PC-3 (cell line): ENCODE measurements at regions not wholly inside any gene's neighbourhood (a gene's known extent, or its start where the extent isn't known, plus 50 kb on each side); places are given as distances from the start of the nearest gene placed in this dataset.

Source experiments
- EZH2 ChIP-seq: fragments of 300-600 bp; sonication (generic); IDR thresholded peaks from one replicate; pipeline ENCODE4 v1.6.1; 2017; ENCODE audit warnings: antibody characterized with exemption, mild to moderate bottlenecking, low read length; ENCODE audit not compliant: unreplicated experiment
- EZH2phosphoT487 ChIP-seq: fragments of 300-600 bp; sonication (generic); IDR thresholded peaks from 2 replicates; pipeline ENCODE4 v1.6.1; 2018; ENCODE audit warnings: mild to moderate bottlenecking, antibody characterized with exemption, low read length, borderline replicate concordance
- TF ChIP-seq, protein P1 (sequence below): fragments of 300-600 bp; sonication (generic); conservative IDR thresholded peaks from 2 replicates; pipeline ENCODE4 v1.5.1; 2017; ENCODE audit warnings: antibody characterized with exemption, low read depth, mild to moderate bottlenecking, low read length

DNA sequence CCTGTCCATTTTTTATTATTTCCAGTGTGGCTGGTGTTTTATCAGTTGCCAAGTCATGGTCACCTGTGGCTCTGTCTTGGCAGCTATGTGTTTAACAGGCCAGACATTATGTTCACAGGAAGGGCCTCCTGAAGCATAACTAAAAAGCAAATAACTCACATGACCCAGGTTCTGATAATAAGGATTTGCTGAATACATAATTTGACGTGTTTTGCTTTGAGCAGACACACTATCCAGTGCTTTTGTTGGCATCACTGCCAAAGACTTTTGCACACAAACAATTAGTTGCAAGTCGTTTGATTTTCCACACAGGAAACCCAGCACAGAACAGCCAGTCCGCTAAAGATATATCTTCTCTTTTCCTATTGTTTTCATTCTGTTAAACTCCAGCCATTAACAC is 173.6 kb downstream of the ARL4A start:
- TF ChIP-seq, protein P1, sequence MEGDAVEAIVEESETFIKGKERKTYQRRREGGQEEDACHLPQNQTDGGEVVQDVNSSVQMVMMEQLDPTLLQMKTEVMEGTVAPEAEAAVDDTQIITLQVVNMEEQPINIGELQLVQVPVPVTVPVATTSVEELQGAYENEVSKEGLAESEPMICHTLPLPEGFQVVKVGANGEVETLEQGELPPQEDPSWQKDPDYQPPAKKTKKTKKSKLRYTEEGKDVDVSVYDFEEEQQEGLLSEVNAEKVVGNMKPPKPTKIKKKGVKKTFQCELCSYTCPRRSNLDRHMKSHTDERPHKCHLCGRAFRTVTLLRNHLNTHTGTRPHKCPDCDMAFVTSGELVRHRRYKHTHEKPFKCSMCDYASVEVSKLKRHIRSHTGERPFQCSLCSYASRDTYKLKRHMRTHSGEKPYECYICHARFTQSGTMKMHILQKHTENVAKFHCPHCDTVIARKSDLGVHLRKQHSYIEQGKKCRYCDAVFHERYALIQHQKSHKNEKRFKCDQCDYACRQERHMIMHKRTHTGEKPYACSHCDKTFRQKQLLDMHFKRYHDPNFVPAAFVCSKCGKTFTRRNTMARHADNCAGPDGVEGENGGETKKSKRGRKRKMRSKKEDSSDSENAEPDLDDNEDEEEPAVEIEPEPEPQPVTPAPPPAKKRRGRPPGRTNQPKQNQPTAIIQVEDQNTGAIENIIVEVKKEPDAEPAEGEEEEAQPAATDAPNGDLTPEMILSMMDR: no peak
- TF ChIP-seq EZH2: no peak
- TF ChIP-seq EZH2phosphoT487: no peak
